Gastrocnemius medialis (tissue), 4 donors: ENCODE measurements at regions not wholly inside any gene's neighbourhood (a gene's known extent, or its start where the extent isn't known, plus 50 kb on each side); places are given as distances from the start of the nearest gene placed in this dataset.

Source experiments
- CTCF ChIP-seq, 5 experiments: fragments of 450-650 bp in 3 of 5; fragments of 200-600 bp in 2 of 5; sonication (generic) in 2 of 5; IDR thresholded peaks in 4 of 5; conservative IDR thresholded peaks in 1 of 5; 1 replicate in 4 of 5; 2 replicates in 1 of 5; pipeline ENCODE4 v1.5.1; 2016 to 2019; ENCODE audit warnings: antibody characterized with exemption in 5 of 5, mild to moderate bottlenecking in 3 of 5, moderate library complexity in 3 of 5
- POLR2A ChIP-seq, 2 donors: fragments of 450-650 bp; IDR thresholded peaks; one replicate each; pipeline ENCODE4 v1.6.1; 2017; ENCODE audit warnings: antibody characterized with exemption in 2 of 2, mild to moderate bottlenecking in 2 of 2, moderate library complexity in 2 of 2

GRCh38 chr6:22833191-22833590, 263.8 kb downstream of the HDGFL1 start:
- TF ChIP-seq POLR2A (IDR thresholded peaks at IDR 0.05) (no peak), CTCF (IDR thresholded peaks at IDR 0.05 in 4 of 5, conservative IDR thresholded peaks at IDR 0.05 in 1 of 5) (no peak)
